Osteocyte (in vitro differentiated cells): ENCODE measurements at regions not wholly inside any gene's neighbourhood (a gene's known extent, or its start where the extent isn't known, plus 50 kb on each side); places are given as distances from the start of the nearest gene placed in this dataset.

Experiments used
- DNase-seq: peaks from one replicate; pipeline ENCODE4 v3.0.0; 2021; ENCODE audit warnings: mixed read lengths; ENCODE audit not compliant: unreplicated experiment; ENCODE audit errors: extremely low spot score
- H3K27ac Mint-ChIP-seq: one replicate; pipeline ENCODE4 v1.8.0; 2021; ENCODE audit warnings: mild to moderate bottlenecking, mixed read lengths; ENCODE audit not compliant: unreplicated experiment
- H3K27me3 Mint-ChIP-seq: one replicate; pipeline ENCODE4 v1.8.0; 2021; ENCODE audit warnings: mixed read lengths; ENCODE audit not compliant: unreplicated experiment
- H3K36me3 Mint-ChIP-seq: one replicate; pipeline ENCODE4 v1.8.0; 2021; ENCODE audit warnings: mixed read lengths; ENCODE audit not compliant: unreplicated experiment
- H3K4me1 Mint-ChIP-seq: one replicate; pipeline ENCODE4 v1.8.0; 2021; ENCODE audit warnings: mixed read lengths; ENCODE audit not compliant: unreplicated experiment
- H3K4me3 Mint-ChIP-seq: one replicate; pipeline ENCODE4 v1.8.0; 2021; ENCODE audit warnings: mild to moderate bottlenecking, moderate library complexity, mixed read lengths; ENCODE audit not compliant: unreplicated experiment
- H3K9me3 Mint-ChIP-seq: one replicate; pipeline ENCODE4 v1.8.0; 2021; ENCODE audit warnings: mixed read lengths; ENCODE audit not compliant: unreplicated experiment
- CTCF ChIP-seq: fragments of 200-600 bp; sonication (generic); IDR thresholded peaks from 2 replicates; pipeline ENCODE4 v1.5.0; 2021; ENCODE audit warnings: antibody characterized with exemption, mild to moderate bottlenecking, moderate library complexity

GRCh38 chr22:34068001-34068400, 147.7 kb upstream of the LARGE1 start:
- no peak for TF ChIP-seq CTCF

GRCh38 chr22:34070051-34070450, 149.8 kb upstream of the LARGE1 start:
- no peak for TF ChIP-seq CTCF
- H3K9me3 Mint-ChIP-seq: peaks cover 54% of the 10 kb centered on the region
- no peaks in the 10 kb centered on the region for H3K4me1 Mint-ChIP-seq
- DNase-seq: no peak
- no peaks in the 10 kb centered on the region for H3K27me3 Mint-ChIP-seq
- no peaks in the 10 kb centered on the region for H3K36me3 Mint-ChIP-seq
- H3K27ac Mint-ChIP-seq: no peak overlapping the region
- no peak overlapping the region for H3K4me3 Mint-ChIP-seq

More at GRCh38 chr22:34068001-34068400, 147.7 kb upstream of the LARGE1 start:
- Mint-ChIP-seq H3K4me3 (no peak overlapping the region), H3K9me3 (peaks cover 51% of the 10 kb centered on the region), H3K27ac (no peak overlapping the region), H3K36me3 (no peaks in the 10 kb centered on the region), H3K27me3 (no peaks in the 10 kb centered on the region), H3K4me1 (no peaks in the 10 kb centered on the region)
- DNase-seq: no peak

- no peak overlapping the region for H3K4me3 Mint-ChIP-seq
- H3K36me3 Mint-ChIP-seq: no peaks in the 10 kb centered on the region
- H3K27me3 Mint-ChIP-seq: no peaks in the 10 kb centered on the region
- no peak for DNase-seq
- H3K27ac Mint-ChIP-seq: no peak overlapping the region
- no peaks in the 10 kb centered on the region for H3K4me1 Mint-ChIP-seq
- peaks cover 54% of the 10 kb centered on the region for H3K9me3 Mint-ChIP-seq
- TF ChIP-seq CTCF: no peak
Measured at GRCh38 chr22:34070531-34070930, 150.3 kb upstream of the LARGE1 start.

- no peak for DNase-seq
- H3K4me3 Mint-ChIP-seq: no peak overlapping the region
- H3K36me3 Mint-ChIP-seq: no peaks in the 10 kb centered on the region
- H3K4me1 Mint-ChIP-seq: no peaks in the 10 kb centered on the region
- TF ChIP-seq CTCF: no peak
- no peak overlapping the region for H3K27ac Mint-ChIP-seq
- no peaks in the 10 kb centered on the region for H3K27me3 Mint-ChIP-seq
- H3K9me3 Mint-ChIP-seq: peaks cover 51% of the 10 kb centered on the region
Measured at GRCh38 chr22:34072585-34072984, 152.3 kb upstream of the LARGE1 start.

GRCh38 chr22:34080433-34080832, 160.2 kb upstream of the LARGE1 start:
- no peaks in the 10 kb centered on the region for H3K27me3 Mint-ChIP-seq
- no peak for DNase-seq
- peaks cover 31% of the 10 kb centered on the region for H3K9me3 Mint-ChIP-seq
- H3K4me3 Mint-ChIP-seq: no peak overlapping the region
- no peaks in the 10 kb centered on the region for H3K4me1 Mint-ChIP-seq
- no peaks in the 10 kb centered on the region for H3K36me3 Mint-ChIP-seq
- TF ChIP-seq CTCF: no peak
- no peak overlapping the region for H3K27ac Mint-ChIP-seq
